ENCODE measurements at regions not wholly inside any gene's neighbourhood (a gene's known extent, or its start where the extent isn't known, plus 50 kb on each side); places are given as distances from the start of the nearest gene placed in this dataset.

- H3K27me3 Mint-ChIP-seq (ENCODE audit: low read depth) = no peaks in the 10 kb centered on the region
- no peak for DNase-seq (ENCODE audit: low spot score)
These were observed 238.4 kb upstream of the TBC1D5 start for GRCh38 chr3:17980863-17981262.

DNA sequence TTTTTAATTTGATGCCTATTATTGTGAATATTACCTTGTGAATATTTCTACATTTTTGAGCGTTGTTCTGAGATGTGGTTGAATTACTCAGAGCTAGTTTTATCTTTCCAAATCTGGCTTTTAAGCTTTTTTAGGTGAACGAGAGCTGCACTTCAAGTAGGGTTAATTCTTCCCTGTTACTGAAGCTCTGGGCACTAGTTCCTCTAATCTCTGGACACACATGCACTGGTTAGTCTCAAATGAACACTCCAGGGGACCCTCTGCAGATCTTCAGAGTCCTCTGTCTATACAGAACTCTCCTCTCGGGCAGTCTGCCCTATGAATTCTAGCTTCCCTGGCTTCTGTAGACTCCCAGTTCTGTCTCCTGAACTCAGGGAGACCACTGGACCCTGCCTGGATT lies 237.5 kb upstream of the TBC1D5 start:
- no peaks in the 10 kb centered on the region for H3K9me3 Mint-ChIP-seq (ENCODE audit: low read depth)
- H3K27me3 Mint-ChIP-seq (ENCODE audit: low read depth) = no peaks in the 10 kb centered on the region
- TF ChIP-seq CTCF (IDR thresholded peaks at IDR 0.05) = no peak
- H3K36me3 Mint-ChIP-seq (ENCODE audit: low read depth) = no peaks in the 10 kb centered on the region
- no peak overlapping the region for H3K4me3 Mint-ChIP-seq (ENCODE audit: unreplicated experiment)
- H3K4me1 Mint-ChIP-seq (ENCODE audit: low read depth) = no peaks in the 10 kb centered on the region
- DNase-seq (ENCODE audit: low spot score) = no peak
- H3K27ac Mint-ChIP-seq (ENCODE audit: unreplicated experiment) = no peak overlapping the region

More at GRCh38 chr3:17980863-17981262, 238.4 kb upstream of the TBC1D5 start:
- no peak overlapping the region for H3K4me3 Mint-ChIP-seq (ENCODE audit: unreplicated experiment)
- H3K27ac Mint-ChIP-seq (ENCODE audit: unreplicated experiment) = no peak overlapping the region
- H3K4me1 Mint-ChIP-seq (ENCODE audit: low read depth) = no peaks in the 10 kb centered on the region
- no peaks in the 10 kb centered on the region for H3K36me3 Mint-ChIP-seq (ENCODE audit: low read depth)
- H3K9me3 Mint-ChIP-seq (ENCODE audit: low read depth) = no peaks in the 10 kb centered on the region
- TF ChIP-seq CTCF (IDR thresholded peaks at IDR 0.05) = no peak

- no peaks in the 10 kb centered on the region for H3K27me3 Mint-ChIP-seq (ENCODE audit: low read depth)
- H3K36me3 Mint-ChIP-seq (ENCODE audit: low read depth) = no peaks in the 10 kb centered on the region
- H3K9me3 Mint-ChIP-seq (ENCODE audit: low read depth) = no peaks in the 10 kb centered on the region
- no peak overlapping the region for H3K27ac Mint-ChIP-seq (ENCODE audit: unreplicated experiment)
- H3K4me1 Mint-ChIP-seq (ENCODE audit: low read depth) = no peaks in the 10 kb centered on the region
- no peak for DNase-seq (ENCODE audit: low spot score)
- TF ChIP-seq CTCF (IDR thresholded peaks at IDR 0.05) = peak; percentile 52
- no peak overlapping the region for H3K4me3 Mint-ChIP-seq (ENCODE audit: unreplicated experiment)
These were observed 236.8 kb upstream of the TBC1D5 start for GRCh38 chr3:17979252-17979651.

- Mint-ChIP-seq H3K27ac (ENCODE audit: unreplicated experiment) (no peak overlapping the region), H3K4me1 (ENCODE audit: low read depth) (peaks cover 11% of the 10 kb centered on the region), H3K27me3 (ENCODE audit: low read depth) (no peaks in the 10 kb centered on the region), H3K4me3 (ENCODE audit: unreplicated experiment) (no peak overlapping the region), H3K36me3 (ENCODE audit: low read depth) (no peaks in the 10 kb centered on the region), H3K9me3 (ENCODE audit: low read depth) (no peaks in the 10 kb centered on the region)
- TF ChIP-seq CTCF (IDR thresholded peaks at IDR 0.05) = peak; percentile 69
- no peak for DNase-seq (ENCODE audit: low spot score)
These were observed 231.9 kb upstream of the TBC1D5 start for GRCh38 chr3:17974206-17974841.

- H3K36me3 Mint-ChIP-seq (ENCODE audit: low read depth) = no peaks in the 10 kb centered on the region
- no peak for TF ChIP-seq CTCF (IDR thresholded peaks at IDR 0.05)
- no peaks in the 10 kb centered on the region for H3K9me3 Mint-ChIP-seq (ENCODE audit: low read depth)
- peaks cover 11% of the 10 kb centered on the region for H3K4me1 Mint-ChIP-seq (ENCODE audit: low read depth)
- H3K27me3 Mint-ChIP-seq (ENCODE audit: low read depth) = no peaks in the 10 kb centered on the region
- no peak overlapping the region for H3K27ac Mint-ChIP-seq (ENCODE audit: unreplicated experiment)
- no peak for DNase-seq (ENCODE audit: low spot score)
- H3K4me3 Mint-ChIP-seq (ENCODE audit: unreplicated experiment) = no peak overlapping the region
These were observed 230.8 kb upstream of the TBC1D5 start for GRCh38 chr3:17972959-17973906.

Measured in chondrocyte (in vitro differentiated cells).